Activated naive CD4-positive, alpha-beta T cell treated with anti-CD3 and anti-CD28 coated beads for 36 hours (primary cell): ENCODE measurements at regions not wholly inside any gene's neighbourhood (a gene's known extent, or its start where the extent isn't known, plus 50 kb on each side); places are given as distances from the start of the nearest gene placed in this dataset.

Source experiments
- CTCF ChIA-PET: fragments of 350-600 bp; sonication (Branson Sonifier 250); formaldehyde crosslinking; loops from one replicate; lab custom pipeline; 2021; ENCODE audit warnings: antibody characterized with exemption; lab: Charles Lee
- DNase-seq: peaks from one replicate; pipeline ENCODE4 v3.0.0-alpha.2; 2020
- H3K27ac Mint-ChIP-seq: one replicate; pipeline ENCODE4 v1.8.0; 2021; ENCODE audit warnings: mild to moderate bottlenecking, mixed read lengths
- H3K27me3 Mint-ChIP-seq: one replicate; pipeline ENCODE4 v1.8.0; 2021; ENCODE audit warnings: low read depth, mixed read lengths
- H3K36me3 Mint-ChIP-seq: one replicate; pipeline ENCODE4 v1.8.0; 2021; ENCODE audit warnings: low read depth, mixed read lengths
- H3K4me1 Mint-ChIP-seq: one replicate; pipeline ENCODE4 v1.8.0; 2021; ENCODE audit warnings: low read depth, mixed read lengths
- H3K4me3 Mint-ChIP-seq: one replicate; pipeline ENCODE4 v1.8.0; 2021; ENCODE audit warnings: mild to moderate bottlenecking, moderate library complexity, mixed read lengths
- H3K9me3 Mint-ChIP-seq: one replicate; pipeline ENCODE4 v1.8.0; 2021; ENCODE audit warnings: mixed read lengths
- intact Hi-C: fragments of 100-400 bp; cut with micrococcal nuclease; formaldehyde crosslinking; loops from one replicate; pipeline ENCODE4 v1.15.1; 2023

GRCh38 chrX:26411045-26411444 lies 195.1 kb downstream of the MAGEB5 start:
- Mint-ChIP-seq H3K27me3 (no peaks in the 10 kb centered on the region), H3K4me3 (no peak overlapping the region), H3K9me3 (no peaks in the 10 kb centered on the region), H3K4me1 (no peaks in the 10 kb centered on the region), H3K27ac (no peak overlapping the region), H3K36me3 (no peaks in the 10 kb centered on the region)
- DNase-seq: no peak
- CTCF ChIA-PET: no interaction called here
- intact Hi-C loops: no loop called here

- CTCF ChIA-PET: no interaction called here
- Mint-ChIP-seq H3K9me3 (no peaks in the 10 kb centered on the region), H3K27ac (no peak overlapping the region), H3K27me3 (no peaks in the 10 kb centered on the region), H3K36me3 (no peaks in the 10 kb centered on the region), H3K4me3 (no peak overlapping the region), H3K4me1 (no peaks in the 10 kb centered on the region)
- no peak for DNase-seq
- intact Hi-C loops: no loop called here
Observed at GRCh38 chrX:26409636-26410035, 193.7 kb downstream of the MAGEB5 start.

DNA sequence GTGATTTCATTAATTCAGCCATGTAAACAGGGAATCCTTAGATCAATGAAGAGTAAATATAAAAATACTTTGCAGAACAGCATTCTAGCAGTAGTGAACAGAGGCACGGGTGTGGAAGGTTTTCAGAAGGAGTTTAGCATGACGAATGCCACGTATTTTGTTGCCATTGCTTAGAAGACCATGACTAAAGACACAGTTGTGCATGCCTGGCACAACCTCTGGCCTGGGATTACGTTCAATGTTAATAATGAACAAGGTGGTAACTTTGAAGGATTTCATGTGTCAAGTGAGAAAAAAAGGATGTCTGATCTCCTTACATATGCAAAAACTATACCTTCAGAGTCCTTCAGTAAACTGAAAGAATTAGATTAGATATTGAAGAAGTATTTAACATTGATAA lies 171.9 kb downstream of the MAGEB5 start:
- peaks cover 2% of the 10 kb centered on the region for H3K9me3 Mint-ChIP-seq

GRCh38 chrX:26376037-26376708 lies 160.2 kb downstream of the MAGEB5 start:
- H3K4me3 Mint-ChIP-seq: no peak overlapping the region
- CTCF ChIA-PET: interaction anchor here (0.7 kb wide), 1 partner anchor 147 kb away, joined by 4 read pairs; no protein-coding TSS in a partner anchor
- H3K9me3 Mint-ChIP-seq: peaks cover 3% of the 10 kb centered on the region
- no peaks in the 10 kb centered on the region for H3K36me3 Mint-ChIP-seq
- intact Hi-C loops: no loop called here
- no peak overlapping the region for H3K27ac Mint-ChIP-seq
- no peaks in the 10 kb centered on the region for H3K27me3 Mint-ChIP-seq
- no peak for DNase-seq
- no peaks in the 10 kb centered on the region for H3K4me1 Mint-ChIP-seq

More for the DNA sequence above, 171.9 kb downstream of the MAGEB5 start:
- no peaks in the 10 kb centered on the region for H3K4me1 Mint-ChIP-seq
- no peak overlapping the region for H3K27ac Mint-ChIP-seq
- DNase-seq: no peak
- no peaks in the 10 kb centered on the region for H3K27me3 Mint-ChIP-seq
- intact Hi-C loops: no loop called here
- no peak overlapping the region for H3K4me3 Mint-ChIP-seq
- CTCF ChIA-PET: no interaction called here
- no peaks in the 10 kb centered on the region for H3K36me3 Mint-ChIP-seq

DNA sequence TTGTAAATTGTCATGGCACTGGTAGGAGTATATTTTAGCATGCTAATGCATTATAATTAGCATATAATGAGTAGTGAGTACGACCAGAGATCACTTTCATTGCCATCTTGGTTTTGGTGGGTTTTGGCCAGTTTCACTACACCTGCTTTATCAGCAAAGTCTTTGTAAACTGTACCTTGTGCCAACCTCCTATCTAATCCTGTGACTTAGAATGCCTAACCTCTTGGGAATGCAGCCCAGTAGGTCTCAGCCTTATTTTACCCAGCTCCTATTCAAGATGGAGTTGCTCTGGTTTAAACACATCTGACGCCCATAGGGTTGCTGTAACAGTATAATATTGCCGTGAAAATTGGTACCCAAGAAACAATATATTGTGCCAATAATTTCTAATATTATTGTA lies 159.4 kb downstream of the MAGEB5 start:
- no peak for DNase-seq
- Mint-ChIP-seq H3K4me3 (no peak overlapping the region), H3K27me3 (no peaks in the 10 kb centered on the region), H3K36me3 (no peaks in the 10 kb centered on the region), H3K9me3 (peaks cover 3% of the 10 kb centered on the region), H3K4me1 (no peaks in the 10 kb centered on the region), H3K27ac (no peak overlapping the region)
- CTCF ChIA-PET: no interaction called here
- intact Hi-C loops: no loop called here

DNA sequence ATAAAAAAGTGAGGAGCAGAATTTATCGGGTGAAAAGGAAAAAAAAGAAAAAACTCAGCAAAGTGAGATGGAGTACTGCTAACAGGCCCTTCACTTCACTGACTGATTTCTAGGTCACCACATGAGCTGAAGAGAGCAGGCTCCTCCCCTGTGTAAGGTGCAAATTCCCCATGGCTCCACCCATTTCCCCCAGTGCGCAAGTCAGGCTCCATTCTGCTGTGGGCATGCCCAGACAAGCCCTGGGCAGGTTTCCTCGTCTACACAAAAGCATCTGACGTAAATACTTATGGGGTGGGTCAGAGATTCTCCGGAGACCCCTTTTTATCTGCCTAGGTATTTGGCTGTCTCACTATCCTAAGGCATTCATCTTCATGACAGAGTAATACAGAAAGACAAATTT lies 157.9 kb downstream of the MAGEB5 start:
- no peak for DNase-seq
- no peak overlapping the region for H3K4me3 Mint-ChIP-seq
- peaks cover 3% of the 10 kb centered on the region for H3K9me3 Mint-ChIP-seq
- CTCF ChIA-PET: no interaction called here
- no peak overlapping the region for H3K27ac Mint-ChIP-seq
- H3K36me3 Mint-ChIP-seq: no peaks in the 10 kb centered on the region
- H3K27me3 Mint-ChIP-seq: no peaks in the 10 kb centered on the region
- intact Hi-C loops: no loop called here
- no peaks in the 10 kb centered on the region for H3K4me1 Mint-ChIP-seq

DNA sequence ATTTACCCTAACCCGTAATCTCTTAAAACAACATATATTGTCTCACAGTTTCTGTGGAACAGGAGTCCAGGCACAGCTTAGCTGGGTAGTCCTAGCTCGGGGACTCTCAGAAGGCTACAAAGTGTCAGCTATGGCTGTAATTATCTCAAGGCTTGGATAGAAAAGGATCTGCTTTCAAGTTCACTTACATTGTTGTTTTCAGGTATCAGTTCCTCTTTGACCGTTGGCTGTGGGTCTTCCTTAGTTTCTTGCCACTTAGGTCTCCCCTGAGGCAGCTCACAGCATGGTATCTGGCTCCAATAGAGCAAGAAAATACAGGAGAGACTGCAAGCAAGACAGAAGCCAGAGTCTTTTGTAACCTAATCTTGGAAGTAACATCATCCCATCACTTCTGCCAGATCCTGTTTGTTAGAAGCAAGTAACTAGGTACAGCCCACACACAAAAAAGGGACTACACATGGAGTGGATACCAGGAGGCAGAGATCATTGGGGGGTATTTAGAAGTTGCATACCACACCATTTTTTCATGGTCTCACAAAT lies 137.0 kb downstream of the MAGEB5 start:
- no peaks in the 10 kb centered on the region for H3K36me3 Mint-ChIP-seq
- H3K27ac Mint-ChIP-seq: no peak overlapping the region
- intact Hi-C loops: no loop called here
- no peaks in the 10 kb centered on the region for H3K4me1 Mint-ChIP-seq
- H3K4me3 Mint-ChIP-seq: no peak overlapping the region
- peaks cover 1% of the 10 kb centered on the region for H3K9me3 Mint-ChIP-seq
- CTCF ChIA-PET: no interaction called here
- H3K27me3 Mint-ChIP-seq: no peaks in the 10 kb centered on the region
- no peak for DNase-seq

GRCh38 chrX:26347171-26347570 lies 131.2 kb downstream of the MAGEB5 start:
- Mint-ChIP-seq H3K36me3 (no peaks in the 10 kb centered on the region), H3K4me3 (no peak overlapping the region), H3K9me3 (no peaks in the 10 kb centered on the region), H3K27me3 (no peaks in the 10 kb centered on the region), H3K27ac (no peak overlapping the region), H3K4me1 (no peaks in the 10 kb centered on the region)
- intact Hi-C loops: no loop called here
- DNase-seq: no peak
- CTCF ChIA-PET: interaction anchor here (0.6 kb wide), 1 partner anchor 425 kb away, joined by 3 read pairs; no protein-coding TSS in a partner anchor

DNA sequence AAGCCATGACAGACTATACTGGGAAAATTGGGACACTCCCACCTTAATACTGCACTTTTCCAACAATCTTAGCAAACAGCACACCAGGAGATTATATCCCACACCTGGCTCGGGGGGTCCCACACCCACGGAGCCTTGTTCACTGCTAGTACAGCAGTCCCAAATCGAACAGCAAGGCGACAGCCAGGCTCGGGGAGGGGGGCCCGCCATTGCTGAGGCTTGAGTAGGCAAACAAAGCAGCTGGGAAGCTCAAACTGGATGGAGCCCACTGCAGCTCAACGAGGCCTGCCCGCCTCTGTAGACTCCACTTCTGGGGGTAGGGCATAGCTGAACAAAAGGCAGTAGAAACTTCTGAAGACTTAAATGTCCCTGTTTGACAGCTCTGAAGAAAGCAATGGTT lies 118.3 kb downstream of the MAGEB5 start:
- Mint-ChIP-seq H3K4me1 (no peaks in the 10 kb centered on the region), H3K4me3 (no peak overlapping the region), H3K27ac (no peak overlapping the region), H3K9me3 (peaks cover 6% of the 10 kb centered on the region), H3K27me3 (no peaks in the 10 kb centered on the region), H3K36me3 (no peaks in the 10 kb centered on the region)
- intact Hi-C loops: no loop called here
- CTCF ChIA-PET: no interaction called here
- no peak for DNase-seq

- DNase-seq: no peak
- H3K27ac Mint-ChIP-seq: no peak overlapping the region
- no peaks in the 10 kb centered on the region for H3K27me3 Mint-ChIP-seq
- intact Hi-C loops: no loop called here
- CTCF ChIA-PET: no interaction called here
- no peaks in the 10 kb centered on the region for H3K36me3 Mint-ChIP-seq
- H3K4me1 Mint-ChIP-seq: no peaks in the 10 kb centered on the region
- H3K9me3 Mint-ChIP-seq: no peaks in the 10 kb centered on the region
- no peak overlapping the region for H3K4me3 Mint-ChIP-seq
Observed at GRCh38 chrX:26328608-26329319, 112.8 kb downstream of the MAGEB5 start.

- no peaks in the 10 kb centered on the region for H3K9me3 Mint-ChIP-seq
- no peak for DNase-seq
- H3K27ac Mint-ChIP-seq: no peak overlapping the region
- CTCF ChIA-PET: no interaction called here
- no peaks in the 10 kb centered on the region for H3K4me1 Mint-ChIP-seq
- intact Hi-C loops: no loop called here
- no peaks in the 10 kb centered on the region for H3K36me3 Mint-ChIP-seq
- no peaks in the 10 kb centered on the region for H3K27me3 Mint-ChIP-seq
- no peak overlapping the region for H3K4me3 Mint-ChIP-seq
Observed at GRCh38 chrX:26309262-26309661, 93.3 kb downstream of the MAGEB5 start.

DNA sequence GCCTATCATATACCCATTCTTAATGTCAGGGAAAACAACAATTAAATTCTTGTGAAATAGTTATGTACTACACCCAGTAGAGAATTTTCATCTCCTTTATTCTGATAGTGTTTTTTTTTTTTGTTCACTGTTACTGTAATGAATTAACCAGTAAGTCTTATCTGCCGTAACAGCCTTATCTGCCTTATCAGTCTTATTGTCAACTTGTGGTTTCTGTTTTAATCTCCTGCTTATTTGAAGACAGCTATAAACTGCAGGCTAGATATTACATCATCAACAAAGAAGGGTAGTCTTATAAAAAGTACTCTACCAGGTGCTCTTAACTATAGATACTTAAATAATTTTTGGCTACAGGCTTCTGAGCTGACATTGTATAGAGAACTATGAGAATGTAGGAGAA lies 79.5 kb downstream of the MAGEB5 start:
- CTCF ChIA-PET: no interaction called here
- no peak overlapping the region for H3K4me3 Mint-ChIP-seq
- intact Hi-C loops: no loop called here
- no peaks in the 10 kb centered on the region for H3K36me3 Mint-ChIP-seq
- no peaks in the 10 kb centered on the region for H3K27me3 Mint-ChIP-seq
- no peak overlapping the region for H3K27ac Mint-ChIP-seq
- no peaks in the 10 kb centered on the region for H3K4me1 Mint-ChIP-seq
- no peak for DNase-seq
- peaks cover 2% of the 10 kb centered on the region for H3K9me3 Mint-ChIP-seq

DNA sequence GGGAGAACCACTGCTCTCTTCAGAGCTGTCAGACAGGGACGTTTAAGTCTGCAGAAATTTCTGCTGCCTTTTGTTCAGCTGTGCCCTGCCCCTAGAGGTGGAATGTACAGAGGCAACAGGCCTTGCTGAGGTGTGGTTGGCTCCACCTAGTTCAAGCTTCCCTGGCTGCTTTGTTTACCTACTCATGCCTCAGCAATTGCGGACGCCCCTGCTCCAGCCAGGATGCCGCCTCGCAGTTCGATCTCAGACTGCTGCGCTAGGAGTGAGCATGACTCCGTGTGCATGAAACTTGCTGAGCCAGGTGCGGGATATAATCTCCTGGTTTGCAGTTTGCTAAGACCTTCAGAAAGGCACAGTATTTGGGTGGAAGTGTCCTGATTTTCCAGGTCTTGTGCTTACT lies 70.9 kb downstream of the MAGEB5 start:
- CTCF ChIA-PET: no interaction called here
- no peaks in the 10 kb centered on the region for H3K36me3 Mint-ChIP-seq
- intact Hi-C loops: no loop called here

More for the DNA sequence above, 70.9 kb downstream of the MAGEB5 start:
- no peak overlapping the region for H3K27ac Mint-ChIP-seq
- H3K9me3 Mint-ChIP-seq: peaks cover under 1% of the 10 kb centered on the region
- H3K4me3 Mint-ChIP-seq: no peak overlapping the region
- H3K4me1 Mint-ChIP-seq: no peaks in the 10 kb centered on the region
- no peaks in the 10 kb centered on the region for H3K27me3 Mint-ChIP-seq
- no peak for DNase-seq
